ENCODE measurements at regions not wholly inside any gene's neighbourhood (a gene's known extent, or its start where the extent isn't known, plus 50 kb on each side); places are given as distances from the start of the nearest gene placed in this dataset.

DNA sequence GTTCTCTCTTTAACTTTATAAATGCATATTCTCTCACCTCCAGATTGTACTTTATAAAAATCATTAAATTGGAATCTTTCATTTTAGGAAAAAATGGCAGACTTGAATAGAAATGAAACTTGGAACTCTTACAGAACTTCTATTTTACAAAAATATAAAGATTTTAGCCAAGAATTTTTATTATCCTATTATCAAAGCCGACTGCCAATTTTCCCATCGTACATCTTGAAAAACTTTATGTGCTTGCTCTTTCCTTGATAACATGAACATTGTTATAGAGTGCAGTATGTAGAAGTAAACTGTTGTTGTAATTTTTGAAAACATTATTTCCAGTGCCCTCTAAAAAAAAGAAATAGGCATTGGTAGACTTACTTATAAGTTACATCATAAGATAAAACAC, 475.7 kb upstream of the REG3G start:
- intact Hi-C loops (cut with DNase I), result no loop called here
- no peaks in the 10 kb centered on the region for H3K27me3 ChIP-seq
- no peaks in the 10 kb centered on the region for H3K9me3 ChIP-seq
- no peaks in the 10 kb centered on the region for H3K4me1 ChIP-seq
- H3K4me3 ChIP-seq, result no peak overlapping the region
- no peak for DNase-seq (ENCODE audit: extremely low spot score in 2 of 2)
- H3K36me3 ChIP-seq, result no peaks in the 10 kb centered on the region
- H3K27ac ChIP-seq, result no peak overlapping the region
- TF ChIP-seq POLR2AphosphoS5 (IDR thresholded peaks at IDR 0.05; ENCODE audit: insufficient read depth in 1 of 2, low read depth in 1 of 2), result no peak

DNA sequence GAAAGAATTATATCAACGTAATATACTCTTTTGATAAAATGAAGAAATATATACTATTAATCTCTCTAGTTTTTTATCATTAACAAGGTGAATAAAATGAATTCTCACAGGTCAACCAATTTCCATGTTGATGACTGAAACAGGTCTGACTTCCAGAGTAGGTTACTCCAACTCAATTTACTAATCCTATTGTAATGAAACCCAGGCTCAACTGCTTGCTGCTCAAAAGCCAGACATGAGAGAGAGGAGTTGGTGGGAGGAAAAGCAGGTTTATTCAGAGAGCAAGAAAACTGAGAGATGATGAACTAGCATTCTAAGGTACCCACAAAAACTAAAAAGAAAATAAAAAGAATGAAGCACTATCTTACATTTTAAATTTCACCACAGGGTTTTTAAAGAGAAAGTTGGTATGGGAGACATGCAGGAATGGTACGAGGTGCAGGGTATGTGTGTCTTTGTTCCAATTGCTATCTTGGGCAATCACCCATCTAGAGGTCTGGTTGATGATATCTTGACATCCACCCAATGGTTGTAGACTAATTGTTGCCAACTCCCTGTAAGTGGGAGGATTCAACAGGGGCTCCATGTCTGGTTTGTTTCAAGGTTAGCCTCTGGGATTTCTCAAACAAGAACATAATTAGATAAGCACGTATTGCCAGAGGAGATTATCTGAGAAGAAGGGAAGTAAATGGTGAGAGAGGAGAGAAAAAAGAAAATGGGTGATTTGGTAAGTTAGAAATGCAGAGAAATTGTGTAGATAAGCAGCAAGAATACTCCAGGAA, 471.4 kb upstream of the REG3G start:
- no peaks in the 10 kb centered on the region for H3K9me3 ChIP-seq
- no peaks in the 10 kb centered on the region for H3K36me3 ChIP-seq
- no peaks in the 10 kb centered on the region for H3K27me3 ChIP-seq
- no peak overlapping the region for H3K4me3 ChIP-seq
- no peak overlapping the region for H3K27ac ChIP-seq
- no peak for DNase-seq (ENCODE audit: extremely low spot score in 2 of 2)
- no peaks in the 10 kb centered on the region for H3K4me1 ChIP-seq
- no peak for TF ChIP-seq POLR2AphosphoS5 (IDR thresholded peaks at IDR 0.05; ENCODE audit: insufficient read depth in 1 of 2, low read depth in 1 of 2)
- no peak for TF ChIP-seq POLR2A (IDR thresholded peaks at IDR 0.05)
- TF ChIP-seq, protein P1, sequence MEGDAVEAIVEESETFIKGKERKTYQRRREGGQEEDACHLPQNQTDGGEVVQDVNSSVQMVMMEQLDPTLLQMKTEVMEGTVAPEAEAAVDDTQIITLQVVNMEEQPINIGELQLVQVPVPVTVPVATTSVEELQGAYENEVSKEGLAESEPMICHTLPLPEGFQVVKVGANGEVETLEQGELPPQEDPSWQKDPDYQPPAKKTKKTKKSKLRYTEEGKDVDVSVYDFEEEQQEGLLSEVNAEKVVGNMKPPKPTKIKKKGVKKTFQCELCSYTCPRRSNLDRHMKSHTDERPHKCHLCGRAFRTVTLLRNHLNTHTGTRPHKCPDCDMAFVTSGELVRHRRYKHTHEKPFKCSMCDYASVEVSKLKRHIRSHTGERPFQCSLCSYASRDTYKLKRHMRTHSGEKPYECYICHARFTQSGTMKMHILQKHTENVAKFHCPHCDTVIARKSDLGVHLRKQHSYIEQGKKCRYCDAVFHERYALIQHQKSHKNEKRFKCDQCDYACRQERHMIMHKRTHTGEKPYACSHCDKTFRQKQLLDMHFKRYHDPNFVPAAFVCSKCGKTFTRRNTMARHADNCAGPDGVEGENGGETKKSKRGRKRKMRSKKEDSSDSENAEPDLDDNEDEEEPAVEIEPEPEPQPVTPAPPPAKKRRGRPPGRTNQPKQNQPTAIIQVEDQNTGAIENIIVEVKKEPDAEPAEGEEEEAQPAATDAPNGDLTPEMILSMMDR (IDR thresholded peaks at IDR 0.05), result no peak
- intact Hi-C loops (cut with DNase I), result no loop called here

- intact Hi-C loops (cut with DNase I), result no loop called here
- DNase-seq (ENCODE audit: extremely low spot score in 2 of 2), result no peak
- no peaks in the 10 kb centered on the region for H3K9me3 ChIP-seq
- TF ChIP-seq, protein P1 (IDR thresholded peaks at IDR 0.05), result no peak
- TF ChIP-seq POLR2A (IDR thresholded peaks at IDR 0.05), result no peak
- TF ChIP-seq POLR2AphosphoS5 (IDR thresholded peaks at IDR 0.05; ENCODE audit: insufficient read depth in 1 of 2, low read depth in 1 of 2), result no peak
- H3K27me3 ChIP-seq, result no peaks in the 10 kb centered on the region
- no peak overlapping the region for H3K4me3 ChIP-seq
- no peak overlapping the region for H3K27ac ChIP-seq
- no peaks in the 10 kb centered on the region for H3K4me1 ChIP-seq
- H3K36me3 ChIP-seq, result no peaks in the 10 kb centered on the region
Measured at GRCh38 chr2:78561876-78562275, 463.6 kb upstream of the REG3G start.

DNA sequence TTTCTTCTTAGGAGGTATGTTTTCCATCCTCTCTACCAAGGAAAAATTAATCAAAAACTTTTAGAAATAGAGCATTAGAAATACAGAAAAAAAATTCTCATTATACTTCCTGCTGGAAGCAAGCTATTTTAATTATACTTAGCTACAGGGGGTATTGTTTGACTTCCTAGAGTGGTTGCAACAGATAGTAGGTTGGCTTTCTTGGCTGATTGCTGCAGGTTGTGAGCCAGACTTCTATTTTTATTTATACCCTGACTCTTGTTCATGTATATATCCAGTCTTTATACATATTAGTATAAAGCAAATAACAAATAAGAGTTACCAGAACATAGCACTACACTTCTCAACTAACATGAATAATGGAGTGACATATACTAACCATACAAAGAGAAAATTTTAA, 460.8 kb upstream of the REG3G start:
- H3K4me3 ChIP-seq, result no peak overlapping the region
- H3K36me3 ChIP-seq, result no peaks in the 10 kb centered on the region
- no peaks in the 10 kb centered on the region for H3K27me3 ChIP-seq
- H3K4me1 ChIP-seq, result no peaks in the 10 kb centered on the region
- DNase-seq (ENCODE audit: extremely low spot score in 2 of 2), result no peak
- no peak overlapping the region for H3K27ac ChIP-seq
- TF ChIP-seq POLR2A (IDR thresholded peaks at IDR 0.05) (no peak), POLR2AphosphoS5 (IDR thresholded peaks at IDR 0.05; ENCODE audit: insufficient read depth in 1 of 2, low read depth in 1 of 2) (no peak)
- TF ChIP-seq, protein P1 (IDR thresholded peaks at IDR 0.05), result no peak
- no peaks in the 10 kb centered on the region for H3K9me3 ChIP-seq
- intact Hi-C loops (cut with DNase I), result no loop called here

DNA sequence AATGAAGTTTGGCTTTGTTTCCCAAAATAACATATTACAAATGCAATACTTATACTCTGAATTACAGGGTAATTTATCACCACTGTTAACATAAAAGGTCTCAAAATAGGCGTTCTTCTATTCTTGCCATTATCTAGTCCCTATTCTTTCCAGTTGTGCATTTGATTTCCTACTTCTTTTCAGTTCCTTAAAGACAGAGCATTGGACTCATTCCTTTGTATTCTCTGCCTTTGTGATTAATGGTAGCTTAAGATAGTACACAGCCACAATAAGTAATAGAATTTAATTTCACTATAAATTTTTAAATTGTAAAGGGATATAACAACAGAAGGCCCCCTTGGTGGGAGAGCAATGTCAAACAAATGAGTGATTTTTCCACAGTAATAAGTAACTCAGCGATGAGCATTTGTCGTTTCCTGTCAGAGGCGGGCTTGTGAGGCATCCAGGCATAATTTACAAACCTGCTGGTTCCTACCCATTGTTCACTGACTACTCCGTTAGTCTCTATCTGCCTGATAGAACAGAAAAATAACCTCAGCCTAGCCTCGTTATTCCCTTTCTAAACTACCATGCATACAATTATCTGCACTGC, 456.6 kb upstream of the REG3G start:
- Histone ChIP-seq H3K27ac (no peak overlapping the region), H3K36me3 (no peaks in the 10 kb centered on the region), H3K4me1 (no peaks in the 10 kb centered on the region), H3K4me3 (no peak overlapping the region), H3K27me3 (no peaks in the 10 kb centered on the region), H3K9me3 (no peaks in the 10 kb centered on the region)
- TF ChIP-seq POLR2A (IDR thresholded peaks at IDR 0.05) (no peak), POLR2AphosphoS5 (IDR thresholded peaks at IDR 0.05; ENCODE audit: insufficient read depth in 1 of 2, low read depth in 1 of 2) (no peak)
- TF ChIP-seq, protein P1 (IDR thresholded peaks at IDR 0.05), result no peak
- DNase-seq (ENCODE audit: extremely low spot score in 2 of 2), result no peak
- intact Hi-C loops (cut with DNase I), result no loop called here

Data from vagina (tissue), 2 donors.